ENCODE measurements at regions not wholly inside any gene's neighbourhood (a gene's known extent, or its start where the extent isn't known, plus 50 kb on each side); places are given as distances from the start of the nearest gene placed in this dataset.

GRCh38 chr16:80377096-80377956, 163.5 kb upstream of the DYNLRB2 start:
- Histone ChIP-seq H3K9me3 (peaks cover 0 to 11% (median 1%) of the 10 kb centered on the region in 12 donors), H3K4me3 (no peak overlapping the region), H3K27me3 (peaks cover 0 to 2% (median 0%) of the 10 kb centered on the region in 9 donors), H3K27ac (no peak overlapping the region), H3K4me1 (no peaks in the 10 kb centered on the region), H3K36me3 (no peaks in the 10 kb centered on the region)
- DNase-seq, result no peak
- ATAC-seq, result no peak
- WGBS, 4 donors, result 70 to 72% (median 71%) methylated on average over 16 of the region's 16 CpGs
- intact Hi-C loops (cut with DNase I), result no loop called here
- TF ChIP-seq CTCF (IDR thresholded peaks at IDR 0.05), result no peak
- no peak for TF ChIP-seq POLR2A (IDR thresholded peaks at IDR 0.05)

DNA sequence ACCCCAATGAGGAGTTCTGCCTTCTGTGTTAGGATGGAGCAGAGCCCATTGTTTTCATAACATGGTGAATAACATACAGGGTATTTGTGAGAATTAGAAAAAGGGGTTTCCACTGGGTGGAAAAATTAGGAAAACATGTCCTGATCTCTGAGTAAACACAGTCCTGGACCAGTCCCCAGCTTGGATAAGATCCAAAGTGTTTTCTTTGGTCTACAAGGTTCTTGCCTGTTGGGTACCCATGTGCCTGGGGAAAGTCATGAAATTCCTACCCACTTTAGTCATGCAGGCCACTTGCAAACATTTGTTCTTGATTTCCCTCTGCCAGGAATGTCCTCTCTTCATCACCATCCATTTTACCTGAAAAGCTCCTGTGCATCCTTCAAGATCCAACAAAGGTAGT, 164.8 kb upstream of the DYNLRB2 start:
- H3K4me3 ChIP-seq, result no peak overlapping the region
- H3K36me3 ChIP-seq, result no peaks in the 10 kb centered on the region
- ATAC-seq (no peak), DNase-seq (no peak)
- H3K4me1 ChIP-seq, result no peaks in the 10 kb centered on the region
- H3K27ac ChIP-seq, result no peak overlapping the region
- intact Hi-C loops (cut with DNase I), result no loop called here
- TF ChIP-seq POLR2A (IDR thresholded peaks at IDR 0.05) (no peak), CTCF (IDR thresholded peaks at IDR 0.05) (no peak)
- peaks cover 0 to 11% (median 1%) of the 10 kb centered on the region in 12 donors for H3K9me3 ChIP-seq
- H3K27me3 ChIP-seq, result no peaks in the 10 kb centered on the region

- TF ChIP-seq CTCF (IDR thresholded peaks at IDR 0.05) (no peak), POLR2A (IDR thresholded peaks at IDR 0.05) (no peak)
- 81 to 100% (median 88%) methylated on average over 1 of the region's 1 CpG for WGBS, 4 donors
These were observed 165.3 kb upstream of the DYNLRB2 start for GRCh38 chr16:80375513-80375912.

DNA sequence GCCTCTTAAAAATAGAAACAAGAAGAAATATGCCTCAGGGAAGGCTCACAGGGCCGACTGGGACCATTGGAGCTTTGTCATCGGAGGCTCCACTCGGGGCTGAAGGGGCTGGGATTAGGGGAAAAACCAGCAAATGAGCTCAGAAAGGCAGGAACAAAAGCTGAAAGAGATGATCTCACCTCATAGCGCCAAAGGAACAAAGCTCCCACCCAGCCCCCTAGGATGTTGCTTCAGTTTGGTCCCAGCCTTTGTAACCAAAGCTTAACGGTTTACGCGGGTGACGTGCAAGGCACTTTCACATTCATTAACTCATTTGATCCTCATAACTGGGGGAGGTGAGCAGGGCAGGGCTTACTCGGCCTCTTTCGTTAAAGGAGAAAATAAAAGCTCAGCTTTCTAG, 168.5 kb upstream of the DYNLRB2 start:
- no peak overlapping the region for H3K27ac ChIP-seq
- DNase-seq (no peak), ATAC-seq (no peak)
- H3K36me3 ChIP-seq, result no peaks in the 10 kb centered on the region
- no peak overlapping the region for H3K4me3 ChIP-seq
- H3K4me1 ChIP-seq, result no peaks in the 10 kb centered on the region
- H3K9me3 ChIP-seq, result peaks cover 0 to 11% (median 1%) of the 10 kb centered on the region in 12 donors
- H3K27me3 ChIP-seq, result no peaks in the 10 kb centered on the region
- TF ChIP-seq POLR2A (IDR thresholded peaks at IDR 0.05) (no peak), CTCF (IDR thresholded peaks at IDR 0.05) (no peak)
- intact Hi-C loops (cut with DNase I), result no loop called here
- WGBS, 4 donors, result 89 to 91% (median 90%) methylated on average over 10 of the region's 10 CpGs

More at GRCh38 chr16:80375513-80375912, 165.3 kb upstream of the DYNLRB2 start:
- H3K27ac ChIP-seq, result no peak overlapping the region
- DNase-seq (no peak), ATAC-seq (no peak)
- H3K27me3 ChIP-seq, result no peaks in the 10 kb centered on the region
- H3K36me3 ChIP-seq, result no peaks in the 10 kb centered on the region
- no peak overlapping the region for H3K4me3 ChIP-seq
- peaks cover 0 to 11% (median 1%) of the 10 kb centered on the region in 12 donors for H3K9me3 ChIP-seq
- H3K4me1 ChIP-seq, result no peaks in the 10 kb centered on the region
- intact Hi-C loops (cut with DNase I), result no loop called here
